Mammary epithelial cell (primary cell): ENCODE measurements at regions not wholly inside any gene's neighbourhood (a gene's known extent, or its start where the extent isn't known, plus 50 kb on each side); places are given as distances from the start of the nearest gene placed in this dataset.

Experiments
- CTCF ChIP-seq, 2 donors: IDR thresholded peaks in 1 of 2; conservative IDR thresholded peaks in 1 of 2; 2 replicates each; pipeline ENCODE4 v1.5.1; 2011 to 2012; ENCODE audit warnings: inconsistent platforms in 2 of 2, low read length in 2 of 2, mild to moderate bottlenecking in 2 of 2, control low read depth in 1 of 2, low read depth in 1 of 2; ENCODE audit not compliant: insufficient read depth in 1 of 2; ENCODE audit errors: extremely low read depth in 1 of 2
- EZH2 ChIP-seq: IDR thresholded peaks from 2 replicates; pipeline ENCODE4 v1.6.1; 2012; ENCODE audit warnings: low read length, inconsistent platforms, borderline replicate concordance

GRCh38 chr12:34298176-34298970 lies 276.1 kb downstream of the ALG10 start:
- TF ChIP-seq EZH2 (no peak), CTCF (conservative IDR thresholded peaks at IDR 0.05 in 1 of 2, IDR thresholded peaks at IDR 0.05 in 1 of 2; ENCODE audit: extremely low read depth in 1 of 2, insufficient read depth in 1 of 2, low read depth in 1 of 2, low read length in 2 of 2) (no peak)
